Prostate gland (tissue), 2 donors: ENCODE measurements at regions not wholly inside any gene's neighbourhood (a gene's known extent, or its start where the extent isn't known, plus 50 kb on each side); places are given as distances from the start of the nearest gene placed in this dataset.

Experiments
- CTCF ChIP-seq, 4 experiments: fragments of 200-600 bp in 2 of 4; fragments of 450-650 bp in 2 of 4; sonication (generic) in 2 of 4; IDR thresholded peaks; 1 replicate in 3 of 4; 2 replicates in 1 of 4; pipeline ENCODE4 v1.5.1; 2016 to 2019; ENCODE audit warnings: antibody characterized with exemption in 4 of 4, mild to moderate bottlenecking in 2 of 4, moderate library complexity in 2 of 4
- POLR2AphosphoS5 ChIP-seq: sonication (generic); formaldehyde crosslinking; IDR thresholded peaks from one replicate; pipeline ENCODE4 v1.6.1; 2017; ENCODE audit warnings: antibody characterized with exemption

- TF ChIP-seq CTCF (IDR thresholded peaks at IDR 0.05) (no peak), POLR2AphosphoS5 (no peak)
Measured at GRCh38 chr10:14409247-14409646, 78.5 kb upstream of the FRMD4A start.
